ENCODE measurements at regions not wholly inside any gene's neighbourhood (a gene's known extent, or its start where the extent isn't known, plus 50 kb on each side); places are given as distances from the start of the nearest gene placed in this dataset.

DNA sequence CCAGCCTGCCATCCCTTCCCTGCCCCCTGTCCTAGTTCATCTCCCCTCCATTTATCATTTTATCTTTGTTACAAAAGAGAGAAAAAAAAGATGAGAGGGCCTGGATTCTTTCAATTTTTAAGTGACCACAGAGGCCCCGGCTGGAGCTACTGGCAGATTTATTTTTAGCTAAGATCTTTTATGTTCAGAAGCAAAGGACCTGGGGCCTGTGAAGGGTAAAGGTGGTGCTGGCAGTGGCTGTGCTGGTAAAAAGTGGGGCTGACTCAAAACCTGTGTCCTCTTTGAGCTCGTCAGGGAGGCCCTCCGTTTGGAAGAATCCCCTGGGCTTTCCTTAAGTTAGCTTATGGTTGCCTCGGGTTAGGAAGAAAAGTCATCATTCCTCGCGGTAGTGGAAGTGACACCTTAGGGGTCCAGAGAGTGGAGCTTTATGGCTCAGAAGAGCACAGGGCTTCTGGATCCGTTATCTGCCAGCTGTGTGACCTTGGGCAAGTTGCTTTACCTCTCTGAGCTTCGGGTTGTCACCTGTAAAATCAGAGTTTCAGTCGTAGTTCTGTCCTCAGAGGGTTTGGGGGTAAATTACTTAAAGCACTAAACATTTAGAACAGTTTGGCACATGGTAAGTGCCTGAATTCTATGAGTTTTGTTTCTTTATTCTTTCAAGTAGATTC lies 923.8 kb upstream of the EEF2KMT start:
- no peak for DNase-seq

DNA sequence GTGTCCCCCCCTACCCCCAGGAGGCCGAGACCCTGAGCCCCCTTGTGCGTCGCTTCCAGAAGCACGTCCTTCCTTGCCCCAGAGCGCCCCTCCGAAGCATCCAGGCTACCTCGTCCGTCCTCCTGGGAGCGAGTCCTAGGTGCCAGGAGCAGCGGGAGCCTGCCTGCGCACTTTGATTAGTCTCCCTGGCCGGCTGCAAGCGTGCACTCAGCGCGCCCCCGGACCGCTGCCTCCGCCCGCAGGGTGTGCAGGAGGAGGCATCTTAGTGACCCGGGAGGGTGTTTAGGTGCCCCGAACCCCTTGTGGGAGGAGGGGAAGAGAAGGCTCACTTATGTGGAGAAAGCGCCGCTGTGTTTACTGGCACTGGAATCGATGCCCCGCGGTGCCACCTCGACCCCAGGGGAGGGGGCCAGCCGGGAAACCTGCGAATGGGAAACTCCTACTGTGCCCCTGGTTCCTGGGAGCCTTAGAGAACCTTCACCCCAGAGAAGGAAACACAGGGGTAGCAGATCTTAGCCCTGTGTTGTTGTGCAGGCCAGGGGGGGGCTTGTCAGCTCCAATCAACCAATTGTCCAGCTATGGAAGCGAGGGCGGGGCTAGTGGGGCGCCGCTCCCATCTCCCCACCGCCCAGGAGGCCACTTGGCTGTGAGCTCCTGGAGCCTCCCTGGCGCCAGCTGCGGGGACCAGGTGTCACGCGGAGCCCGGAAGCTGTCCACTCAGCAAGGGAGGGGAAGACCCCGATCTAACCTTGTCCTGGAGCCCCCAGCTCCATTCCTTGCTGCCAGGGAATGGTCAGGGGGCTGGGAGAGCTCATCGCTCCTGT lies 922.8 kb upstream of the EEF2KMT start:
- no peak for DNase-seq

DNA sequence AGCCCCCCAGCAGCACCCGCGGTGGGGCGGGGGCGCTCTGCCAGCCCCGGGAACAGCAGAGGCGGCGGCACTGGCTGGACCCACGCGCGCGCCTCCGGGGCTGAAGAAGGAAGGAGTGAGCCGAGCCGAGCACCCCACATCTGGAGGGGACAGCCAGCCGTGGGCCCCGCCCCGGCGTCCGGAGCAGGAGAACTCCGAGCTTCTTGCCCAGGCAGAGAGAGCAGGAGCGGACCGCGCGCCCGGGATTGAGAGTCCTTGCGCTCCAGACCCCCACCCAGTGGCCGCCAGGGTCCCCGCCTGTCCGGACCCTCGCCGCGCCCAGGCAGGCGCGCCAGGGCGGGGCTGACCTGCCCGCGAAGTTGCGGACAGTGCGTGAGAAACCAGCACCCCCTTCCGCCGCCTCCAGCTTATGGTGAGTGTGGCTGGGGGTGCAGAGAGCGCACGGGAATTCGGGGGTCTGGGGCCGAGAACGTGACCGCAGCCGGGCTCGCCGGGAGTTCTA lies 921.9 kb upstream of the EEF2KMT start:
- no peak for DNase-seq

DNA sequence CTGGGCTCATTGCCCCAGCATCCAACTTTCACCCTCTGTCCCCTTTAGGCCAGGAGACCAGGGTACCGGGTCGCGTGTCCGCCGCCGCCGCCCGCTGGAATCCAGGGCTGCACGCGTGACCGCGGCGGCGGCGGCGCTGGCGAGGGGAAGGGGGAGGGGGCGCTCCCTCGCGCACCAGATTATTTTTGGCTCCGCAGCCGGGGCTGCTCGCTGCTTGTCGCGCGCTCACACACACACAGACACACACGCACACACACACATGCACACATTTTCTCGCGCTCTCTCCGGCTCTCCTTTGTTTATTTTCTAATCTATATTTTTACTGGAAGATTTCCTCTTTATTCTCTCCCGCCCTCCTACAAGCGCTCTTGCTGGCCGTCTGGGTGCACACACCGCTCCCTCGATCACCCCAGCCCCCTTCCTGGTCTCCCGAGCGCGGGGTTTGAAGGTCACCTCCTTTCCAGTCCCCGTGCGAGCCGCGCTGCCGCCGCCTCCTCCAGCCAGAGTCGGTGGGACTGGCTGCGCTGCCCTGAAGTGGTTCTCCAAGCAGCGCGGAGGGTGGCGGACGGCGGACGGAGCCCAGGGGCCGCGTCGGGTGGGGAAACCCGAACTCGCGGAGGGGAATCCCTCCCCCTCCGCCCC lies 921.4 kb upstream of the EEF2KMT start:
- no peak for DNase-seq

DNA sequence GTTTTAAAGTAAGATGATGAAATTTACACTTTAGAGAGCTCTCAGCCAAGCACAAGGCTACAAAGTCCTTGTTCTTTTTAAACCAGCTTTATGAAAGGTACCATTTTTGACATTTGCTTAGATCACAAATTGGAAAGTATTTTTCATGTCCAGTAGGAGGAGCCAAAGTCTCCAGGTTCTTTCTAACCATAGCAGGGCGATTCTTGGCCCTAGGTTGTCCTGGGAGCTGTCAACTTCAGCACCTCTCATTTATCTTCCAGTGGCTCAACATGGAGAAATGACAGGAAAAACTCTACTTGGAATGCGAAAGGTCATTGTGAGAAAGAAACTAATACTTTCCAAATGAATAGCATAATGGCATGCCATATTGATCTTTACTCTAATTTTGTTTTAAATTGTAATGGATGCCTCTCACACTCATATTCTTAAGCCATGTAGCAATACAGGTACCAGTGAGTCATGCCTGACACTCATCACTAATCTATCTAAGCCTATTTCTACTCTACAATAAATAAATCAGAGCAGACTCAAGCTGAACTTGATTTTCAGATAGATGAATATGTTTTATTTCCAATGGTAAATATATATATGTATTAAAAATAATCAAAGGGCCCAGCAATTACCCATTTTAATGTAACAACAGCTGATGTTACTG lies 919.1 kb upstream of the EEF2KMT start:
- no peak for DNase-seq

DNA sequence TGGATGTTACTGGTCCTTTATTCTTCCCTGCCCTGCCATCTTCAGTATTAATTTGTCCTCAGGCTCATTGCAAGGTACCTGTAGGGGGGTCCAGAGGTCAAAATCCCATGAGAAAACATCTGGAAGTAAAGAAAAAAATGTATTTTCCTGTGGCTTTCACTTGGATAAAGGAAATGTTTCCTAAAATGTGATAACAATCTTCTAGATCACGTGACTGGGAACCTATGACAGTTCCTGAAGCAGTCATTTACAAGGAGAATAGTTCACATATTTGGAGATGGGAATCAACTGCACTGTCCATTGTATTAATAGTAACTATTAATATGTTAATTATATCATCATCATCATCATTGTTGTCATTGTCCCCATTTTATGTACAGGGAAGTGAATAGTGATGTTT lies 915.1 kb upstream of the EEF2KMT start:
- no peak for DNase-seq

DNA sequence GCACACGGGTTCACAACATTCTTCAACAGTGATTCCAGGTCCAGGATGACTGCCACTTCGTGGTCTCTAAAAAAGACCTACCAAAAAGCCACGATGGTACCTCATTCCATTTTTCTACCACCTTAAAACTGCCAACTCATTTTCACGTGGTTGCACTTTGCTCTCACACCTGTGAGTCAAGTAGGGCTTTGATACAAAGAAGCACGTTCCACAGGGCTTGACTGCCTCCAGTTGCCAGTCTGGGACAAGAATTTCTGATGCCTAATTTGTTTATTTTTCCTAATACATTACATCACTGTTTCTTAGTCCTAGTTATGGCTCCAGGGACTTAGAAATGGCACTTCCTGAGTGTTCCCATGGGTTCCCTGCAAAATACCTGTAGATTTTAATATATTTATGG lies 911.6 kb upstream of the EEF2KMT start:
- DNase-seq, result no peak

DNA sequence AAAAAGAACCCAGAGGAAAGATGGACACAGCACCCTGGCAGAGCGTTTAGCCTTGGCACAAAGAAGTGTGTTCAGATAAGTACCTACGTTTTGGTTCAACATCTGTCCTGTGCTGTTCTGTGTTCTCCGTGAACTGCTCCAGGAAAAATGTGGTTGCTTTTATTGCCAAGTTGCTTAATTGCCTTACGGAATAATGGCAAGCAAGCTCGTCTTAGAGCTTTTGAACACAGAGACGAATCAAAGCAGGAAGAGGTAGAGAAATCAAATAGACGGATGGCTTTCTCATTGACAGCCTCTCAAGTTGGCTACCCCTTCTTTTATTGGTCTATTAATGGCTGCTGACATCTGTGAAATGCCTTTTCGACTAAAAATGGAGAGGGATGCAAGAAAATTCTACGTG lies 911.1 kb upstream of the EEF2KMT start:
- no peak for DNase-seq

DNA sequence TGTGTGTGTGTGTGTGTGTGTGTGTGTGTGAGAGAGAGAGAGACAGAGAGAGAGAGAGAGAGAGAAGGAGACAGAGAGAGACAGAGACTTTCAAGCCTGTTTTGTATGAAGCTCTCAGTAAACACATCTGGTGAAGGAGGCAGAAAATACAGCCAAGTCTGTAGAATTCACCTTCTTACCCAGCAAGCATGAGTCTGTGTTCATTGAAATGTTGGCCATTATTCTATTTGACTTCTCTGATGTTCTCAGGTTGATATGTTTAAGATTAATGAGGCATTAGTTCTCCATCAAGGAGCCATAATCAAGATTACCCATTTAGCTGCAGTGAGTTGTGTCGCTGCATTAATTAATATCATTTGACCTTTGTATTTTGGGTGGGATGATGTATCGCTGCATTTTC lies 895.8 kb upstream of the EEF2KMT start:
- no peak for DNase-seq

DNA sequence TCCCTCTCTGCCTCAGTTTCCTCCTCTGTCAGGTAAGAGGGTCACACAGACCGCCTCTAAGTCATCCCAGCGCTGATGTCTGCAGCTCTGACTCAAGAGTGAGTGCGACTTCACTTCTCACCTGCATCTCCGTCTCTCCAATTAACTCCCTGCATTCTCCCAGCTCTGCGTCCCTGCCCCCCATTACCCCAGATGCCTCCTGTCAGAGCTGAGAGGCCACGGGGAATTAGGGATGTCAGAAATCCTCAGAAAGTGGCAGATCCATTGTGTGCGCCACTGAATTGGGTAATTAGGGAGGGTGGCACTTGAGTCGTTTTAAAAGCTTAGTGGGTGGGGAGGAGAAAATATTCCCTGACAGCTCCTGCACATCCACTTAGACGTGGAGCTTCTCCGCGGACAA lies 885.4 kb upstream of the EEF2KMT start:
- no peak for DNase-seq

DNA sequence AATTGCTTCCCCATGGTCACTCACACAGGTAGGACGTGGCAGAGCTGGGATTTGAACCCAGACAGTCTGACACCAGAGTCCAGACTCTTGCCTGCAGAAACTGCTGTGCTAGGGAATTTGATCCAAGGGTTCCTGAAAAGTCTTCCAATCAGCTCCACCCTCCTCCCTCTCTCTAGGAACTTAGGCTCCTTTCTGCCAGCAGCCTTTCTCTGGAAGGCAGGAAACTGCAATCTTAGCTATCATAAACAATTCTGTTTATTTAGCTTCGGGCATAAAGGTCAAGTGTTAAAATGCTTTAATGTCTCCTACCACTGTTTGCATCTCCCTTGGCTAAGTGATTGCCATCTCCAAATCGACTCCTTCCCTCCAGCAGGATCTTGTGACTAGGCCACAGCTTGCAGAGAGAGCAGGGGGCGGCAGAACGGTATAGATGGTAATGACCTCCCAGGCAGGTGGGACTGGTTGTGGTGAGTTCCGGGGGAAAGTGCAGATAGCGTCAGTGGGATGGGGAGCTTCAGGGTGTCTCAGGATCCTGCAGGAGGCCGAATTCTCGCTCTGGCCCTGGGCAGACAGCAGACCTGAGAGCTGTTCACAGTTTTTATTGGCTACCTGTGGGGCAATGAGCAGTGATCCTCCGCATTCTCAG lies 882.4 kb upstream of the EEF2KMT start:
- DNase-seq, result no peak

DNA sequence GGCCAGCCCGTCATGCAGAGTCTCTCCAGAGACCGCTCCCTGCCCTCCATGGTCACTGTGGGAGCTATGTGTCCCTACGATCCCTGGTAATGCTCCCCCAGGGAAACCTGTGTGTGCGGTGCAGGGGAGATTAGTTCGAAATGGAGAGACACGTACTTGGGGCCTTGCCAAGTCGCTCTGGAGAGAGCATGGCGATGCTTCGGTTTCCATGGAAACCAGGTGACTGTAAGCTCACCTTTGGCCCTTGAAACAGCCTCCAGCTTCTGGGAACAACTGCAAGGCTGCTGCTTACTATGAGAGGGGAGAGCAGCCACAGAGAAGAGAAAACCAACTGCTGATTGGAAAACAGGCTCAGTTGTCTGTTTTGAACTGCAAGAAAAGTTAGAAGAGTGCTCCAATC lies 879.7 kb upstream of the EEF2KMT start:
- no peak for DNase-seq

DNA sequence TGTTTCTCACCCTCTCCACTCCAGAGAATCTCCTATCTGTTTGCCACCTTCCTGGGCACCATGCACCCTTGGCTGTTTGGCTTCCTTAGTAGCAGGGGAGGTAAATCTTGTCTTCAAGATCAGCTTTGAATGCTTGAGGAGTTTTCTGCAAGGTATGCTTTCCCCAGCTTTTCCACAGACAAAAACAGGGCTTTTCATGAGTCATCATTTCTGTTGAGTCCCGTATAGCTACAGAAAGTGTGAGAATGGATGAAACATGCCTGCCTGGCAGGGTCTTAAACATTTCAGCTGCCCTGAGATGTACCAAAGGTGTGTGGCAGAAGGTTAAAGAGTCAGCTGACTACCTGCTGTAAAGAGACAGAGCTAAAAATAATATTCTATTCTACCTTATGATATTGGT lies 875.2 kb upstream of the EEF2KMT start:
- DNase-seq, result no peak

DNA sequence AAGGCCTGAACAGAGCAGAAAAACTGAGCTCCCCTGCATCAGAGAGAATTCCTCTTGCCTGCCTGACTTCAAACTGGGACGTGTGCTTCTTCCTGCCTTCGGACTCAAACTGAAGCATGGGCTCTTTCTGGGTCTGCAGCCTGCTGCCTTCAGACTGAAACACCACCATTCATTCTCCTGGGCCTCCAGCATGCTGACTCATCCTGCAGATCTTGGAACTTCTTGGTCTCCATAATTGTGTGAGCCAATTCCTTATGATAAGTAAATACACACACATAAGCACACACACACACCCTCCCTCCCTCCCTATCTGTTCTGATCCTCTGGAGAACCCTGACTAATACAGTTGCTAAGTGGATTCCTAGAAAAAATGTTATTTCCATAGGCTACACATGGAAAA lies 874.3 kb upstream of the EEF2KMT start:
- DNase-seq, result no peak

DNA sequence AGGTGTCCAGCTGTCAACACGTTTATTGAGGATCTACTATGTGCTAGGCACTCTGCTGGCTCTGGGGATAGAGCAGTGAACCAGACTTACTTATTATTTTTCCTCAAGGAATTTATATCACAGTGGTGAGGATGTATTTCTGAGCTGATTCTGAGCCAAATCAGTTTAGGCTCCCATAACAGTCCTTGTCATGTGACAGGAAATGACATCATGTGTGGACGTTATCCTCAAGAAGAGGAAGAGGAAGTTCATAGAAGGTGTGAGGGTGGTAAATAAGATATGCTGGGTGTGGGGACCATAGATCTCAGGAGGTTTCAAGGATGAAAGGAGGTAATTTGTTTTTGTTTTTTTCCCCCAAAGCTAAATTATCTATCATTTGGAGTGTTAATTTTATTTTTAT lies 873.5 kb upstream of the EEF2KMT start:
- no peak for DNase-seq

DNA sequence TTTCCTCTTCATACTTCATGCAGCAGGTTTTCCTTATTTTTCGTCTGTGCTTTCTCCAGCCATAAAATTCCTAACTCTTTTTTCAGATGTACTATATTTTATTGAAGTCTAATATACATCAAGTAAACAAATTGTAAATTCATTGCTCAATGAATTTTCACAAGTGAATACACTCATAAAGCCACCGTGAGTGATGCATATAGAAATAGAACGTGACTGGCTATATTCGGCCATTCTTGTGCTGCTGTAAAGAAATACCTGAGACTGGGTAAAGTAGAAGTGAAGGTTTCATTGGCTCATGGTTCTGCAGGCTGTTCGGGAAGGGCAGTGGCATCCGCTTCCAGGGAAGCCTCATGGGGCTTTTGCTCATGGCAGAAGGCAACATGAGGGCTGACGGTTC lies 868.4 kb upstream of the EEF2KMT start:
- DNase-seq, result no peak

DNA sequence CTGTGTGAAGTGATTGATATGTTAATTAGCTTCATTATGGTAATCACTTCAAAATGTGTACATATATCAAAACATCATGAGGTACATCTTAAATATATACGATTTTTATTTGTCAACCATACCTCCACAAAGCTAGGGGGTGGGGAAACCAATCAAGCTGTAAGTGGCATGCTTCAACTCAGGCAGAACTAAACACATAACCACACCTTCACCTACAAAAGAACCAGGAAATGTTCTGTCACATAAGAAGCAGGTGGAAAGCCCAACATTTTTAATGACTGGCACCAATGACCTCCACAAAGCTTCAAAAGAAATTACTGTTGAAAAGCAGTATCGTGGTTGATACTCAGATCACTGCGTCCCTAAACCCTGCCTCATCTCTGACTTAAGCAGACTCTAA lies 867.7 kb upstream of the EEF2KMT start:
- DNase-seq, result no peak

DNA sequence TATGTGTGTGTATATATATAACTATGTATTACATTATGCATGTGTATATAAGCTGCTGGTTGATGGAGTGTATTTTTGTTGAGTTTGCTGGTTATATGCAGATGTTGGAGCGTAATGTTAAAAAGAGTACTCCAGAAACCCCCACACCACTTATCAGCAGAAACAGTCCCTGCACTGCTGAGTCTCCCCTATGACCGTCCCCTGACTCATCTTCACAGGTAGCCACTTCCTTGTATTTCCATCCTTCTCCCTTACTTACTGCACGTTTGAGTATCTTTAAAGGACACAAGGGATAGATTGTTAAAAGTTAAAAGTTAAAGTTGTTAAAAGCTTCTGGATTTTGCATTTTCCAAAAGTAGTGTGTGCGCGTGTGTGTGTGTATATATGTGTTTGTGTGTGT lies 853.9 kb upstream of the EEF2KMT start:
- no peak for DNase-seq

DNA sequence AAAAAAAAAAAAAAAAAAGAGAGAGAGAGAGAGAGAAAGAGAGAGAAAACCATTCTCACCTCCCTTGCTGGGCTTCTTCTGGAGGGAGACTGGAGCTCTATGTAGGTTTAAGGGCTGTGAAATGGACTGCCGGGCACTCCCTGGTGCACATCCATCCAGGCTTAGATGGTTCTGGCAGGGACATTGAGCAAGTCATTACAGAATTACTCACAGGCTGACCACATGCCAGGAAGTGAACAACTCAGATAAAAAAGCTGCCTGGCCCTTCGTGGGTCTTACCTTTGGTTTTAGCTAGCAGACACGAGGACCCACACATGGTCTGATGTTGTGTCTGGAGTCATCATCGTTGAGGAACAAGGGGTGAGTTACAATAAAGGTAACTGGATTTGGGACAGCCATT lies 847.4 kb upstream of the EEF2KMT start:
- DNase-seq, result no peak

DNA sequence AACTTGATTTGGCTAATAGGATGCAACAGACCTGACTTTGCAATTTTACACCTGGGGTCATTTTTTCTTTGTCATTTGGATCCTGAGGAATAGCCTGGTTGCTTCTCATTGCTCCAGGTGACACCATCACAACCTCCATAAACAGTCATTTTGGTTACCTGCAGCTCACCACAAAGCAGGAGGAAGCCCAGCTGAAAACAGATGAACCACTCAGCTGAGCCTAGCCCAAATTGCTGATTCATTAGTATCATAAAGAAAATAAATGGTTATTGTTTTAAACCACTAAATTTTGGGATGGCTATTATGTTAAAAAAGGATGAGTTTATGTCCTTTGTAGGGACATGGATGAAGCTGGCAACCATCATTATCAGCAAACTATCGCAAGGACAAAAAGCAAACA lies 841.0 kb upstream of the EEF2KMT start:
- no peak for DNase-seq

DNA sequence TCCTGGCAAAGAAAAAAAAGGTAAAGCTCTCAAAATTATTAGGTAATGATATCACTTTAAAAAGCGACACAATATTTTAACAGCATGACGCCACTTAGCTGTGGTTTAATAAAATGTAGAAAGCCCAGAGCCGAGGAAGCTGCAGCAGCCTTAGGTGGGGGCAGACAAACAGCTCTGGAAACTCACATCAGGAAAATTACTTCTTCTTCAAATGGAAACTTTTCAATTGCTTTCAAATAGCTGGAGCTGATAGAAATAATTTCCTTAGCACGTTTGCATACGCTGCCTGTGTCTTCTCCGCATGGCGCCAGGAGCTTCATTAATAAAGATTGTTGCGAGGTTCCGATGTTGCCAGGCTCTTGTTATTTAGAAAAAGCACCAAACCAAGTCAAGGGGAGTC lies 835.3 kb upstream of the EEF2KMT start:
- DNase-seq, result no peak

DNA sequence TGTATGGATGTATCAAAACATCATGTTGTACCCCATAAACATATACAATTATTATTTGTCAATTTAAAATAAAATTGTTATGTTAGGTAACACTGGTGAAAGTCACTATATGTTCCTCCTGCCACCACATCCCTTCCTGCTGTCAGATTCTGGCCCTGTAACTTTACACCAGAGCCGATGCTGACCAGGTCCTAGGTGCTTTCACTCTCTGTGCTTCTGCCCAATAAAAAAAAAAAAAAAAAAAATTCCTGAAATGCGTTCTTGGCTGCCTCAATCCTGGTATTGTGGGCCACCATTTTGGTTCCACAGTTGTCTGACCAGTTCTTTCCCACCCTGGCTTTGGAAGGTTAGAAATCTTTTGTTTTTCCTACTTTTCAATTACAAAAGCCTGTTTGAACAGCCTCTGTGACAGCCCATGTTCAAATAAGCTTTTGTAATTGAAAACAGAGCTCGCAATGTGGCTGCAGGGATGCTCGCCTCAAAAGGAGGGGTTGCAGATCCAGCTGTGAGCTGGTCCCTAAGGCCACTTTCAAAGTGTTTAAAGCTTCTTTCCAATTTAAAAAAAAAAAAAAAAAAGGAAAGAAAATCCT lies 831.0 kb upstream of the EEF2KMT start:
- DNase-seq, result no peak

DNA sequence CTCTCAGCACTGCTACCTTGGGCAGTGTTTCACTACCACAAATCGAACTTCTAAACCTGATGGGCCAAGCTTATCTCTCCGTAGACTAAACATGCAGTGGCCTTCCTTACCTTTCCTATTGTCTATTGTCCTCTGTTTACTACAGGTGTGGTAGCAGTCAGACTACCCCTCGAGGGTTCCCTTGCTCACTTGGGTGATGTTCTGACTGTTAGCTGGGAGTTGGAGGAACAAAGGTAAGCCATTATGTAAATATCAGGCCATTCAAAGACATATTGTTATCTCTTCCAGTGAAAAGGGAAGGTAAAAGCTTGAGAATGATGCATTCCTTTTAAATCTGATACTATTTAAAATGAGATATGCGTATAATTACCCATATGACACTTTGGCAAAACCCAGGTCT lies 828.3 kb upstream of the EEF2KMT start:
- no peak for DNase-seq

Measured in effector CD4-positive, alpha-beta T cell (primary cell).